DMS114 treated with DMSO at 0.1 percent for 48 hours (cell line): ENCODE measurements at regions not wholly inside any gene's neighbourhood (a gene's known extent, or its start where the extent isn't known, plus 50 kb on each side); places are given as distances from the start of the nearest gene placed in this dataset.

Experiments
- DNase-seq: peaks from one replicate; lab custom pipeline; 2025; ENCODE audit not compliant: unreplicated experiment; lab: John Stamatoyannopoulos, UW

GRCh38 chr17:72439893-72440502, 319.2 kb downstream of the SOX9 start:
- DNase-seq: no peak

GRCh38 chr17:72440961-72441360, 320.1 kb downstream of the SOX9 start:
- no peak for DNase-seq

GRCh38 chr17:72441909-72442308, 321.1 kb downstream of the SOX9 start:
- no peak for DNase-seq

- DNase-seq: no peak
Measured at GRCh38 chr17:72444517-72445054, 323.8 kb downstream of the SOX9 start.

GRCh38 chr17:72445055-72445991, 324.5 kb downstream of the SOX9 start:
- DNase-seq: no peak

- no peak for DNase-seq
Measured at GRCh38 chr17:72446118-72446517, 325.3 kb downstream of the SOX9 start.

GRCh38 chr17:72446525-72447250, 325.9 kb downstream of the SOX9 start:
- no peak for DNase-seq

- DNase-seq: no peak
Measured at GRCh38 chr17:72447251-72447640, 326.4 kb downstream of the SOX9 start.

GRCh38 chr17:72448019-72448418, 327.2 kb downstream of the SOX9 start:
- DNase-seq: no peak

GRCh38 chr17:72452286-72453173, 331.7 kb downstream of the SOX9 start:
- DNase-seq: no peak

- DNase-seq: no peak
Measured at GRCh38 chr17:72454342-72454741, 333.5 kb downstream of the SOX9 start.

- DNase-seq: no peak
Measured at GRCh38 chr17:72455562-72455961, 334.7 kb downstream of the SOX9 start.

- no peak for DNase-seq
Measured at GRCh38 chr17:72456075-72456474, 335.3 kb downstream of the SOX9 start.

GRCh38 chr17:72457712-72458111, 336.9 kb downstream of the SOX9 start:
- DNase-seq: no peak

- no peak for DNase-seq
Measured at GRCh38 chr17:72458301-72458700, 337.5 kb downstream of the SOX9 start.

- no peak for DNase-seq
Measured at GRCh38 chr17:72460711-72461110, 339.9 kb downstream of the SOX9 start.

GRCh38 chr17:72461757-72462156, 340.9 kb downstream of the SOX9 start:
- no peak for DNase-seq

- DNase-seq: no peak
Measured at GRCh38 chr17:72462407-72462806, 341.6 kb downstream of the SOX9 start.

GRCh38 chr17:72462814-72463213, 342.0 kb downstream of the SOX9 start:
- DNase-seq: no peak

- DNase-seq: no peak
Measured at GRCh38 chr17:72463287-72464102, 342.7 kb downstream of the SOX9 start.
